Tibial artery (tissue), 4 donors: ENCODE measurements at regions not wholly inside any gene's neighbourhood (a gene's known extent, or its start where the extent isn't known, plus 50 kb on each side); places are given as distances from the start of the nearest gene placed in this dataset.

Source experiments
- DNase-seq, 2 donors: peaks; one replicate each; pipeline ENCODE4 v3.0.0-alpha.2; 2019
- H3K27ac ChIP-seq, 2 donors: fragments of 200-600 bp; sonication (generic) in 1 of 2; 1 replicate in 1 of 2; 2 replicates in 1 of 2; pipeline ENCODE4 v1.5.1; 2018 to 2019; ENCODE audit warnings: mild to moderate bottlenecking in 1 of 2
- H3K27me3 ChIP-seq, 2 donors: fragments of 200-600 bp; sonication (generic) in 1 of 2; one replicate each; pipeline versions ENCODE4 v1.5.1 to v1.6.0; 2016 to 2019
- H3K36me3 ChIP-seq, 3 donors: fragments of 200-600 bp; sonication (generic) in 2 of 3; one replicate each; pipeline ENCODE4 v1.5.1; 2016 to 2019; ENCODE audit warnings: mild to moderate bottlenecking in 2 of 3
- H3K4me1 ChIP-seq, 4 donors: fragments of 200-600 bp; sonication (generic) in 2 of 4; 1 replicate in 3 of 4; 2 replicates in 1 of 4; pipeline ENCODE4 v1.5.1; 2016 to 2019
- H3K4me3 ChIP-seq, 2 donors: fragments of 200-600 bp; sonication (generic) in 1 of 2; 1 replicate in 1 of 2; 2 replicates in 1 of 2; pipeline ENCODE4 v1.5.1; 2018 to 2019; ENCODE audit warnings: mild to moderate bottlenecking in 2 of 2
- H3K9me3 ChIP-seq, 3 donors: fragments of 200-600 bp; sonication (generic) in 1 of 3; one replicate each; pipeline ENCODE4 v1.5.1; 2016 to 2019
- intact Hi-C: fragments of 100-400 bp; cut with DNase I; formaldehyde crosslinking; loops from one replicate; pipeline ENCODE4 v1.15.0; 2023; ENCODE audit warnings: low total_unique reads
- TF ChIP-seq, protein P1 (sequence below), 2 experiments: fragments of 200-600 bp in 1 of 2; fragments of 450-650 bp in 1 of 2; IDR thresholded peaks; one replicate each; pipeline ENCODE4 v1.5.1; 2017 to 2019; ENCODE audit warnings: antibody characterized with exemption in 2 of 2, mild to moderate bottlenecking in 1 of 2, moderate library complexity in 1 of 2

GRCh38 chr6:155695495-155695894 lies 239.9 kb upstream of the NOX3 start:
- no peak overlapping the region for H3K4me3 ChIP-seq
- DNase-seq: no peak
- intact Hi-C loops: no loop called here
- no peak overlapping the region for H3K27ac ChIP-seq
- H3K27me3 ChIP-seq: no peaks in the 10 kb centered on the region
- no peaks in the 10 kb centered on the region for H3K36me3 ChIP-seq
- TF ChIP-seq, protein P1, sequence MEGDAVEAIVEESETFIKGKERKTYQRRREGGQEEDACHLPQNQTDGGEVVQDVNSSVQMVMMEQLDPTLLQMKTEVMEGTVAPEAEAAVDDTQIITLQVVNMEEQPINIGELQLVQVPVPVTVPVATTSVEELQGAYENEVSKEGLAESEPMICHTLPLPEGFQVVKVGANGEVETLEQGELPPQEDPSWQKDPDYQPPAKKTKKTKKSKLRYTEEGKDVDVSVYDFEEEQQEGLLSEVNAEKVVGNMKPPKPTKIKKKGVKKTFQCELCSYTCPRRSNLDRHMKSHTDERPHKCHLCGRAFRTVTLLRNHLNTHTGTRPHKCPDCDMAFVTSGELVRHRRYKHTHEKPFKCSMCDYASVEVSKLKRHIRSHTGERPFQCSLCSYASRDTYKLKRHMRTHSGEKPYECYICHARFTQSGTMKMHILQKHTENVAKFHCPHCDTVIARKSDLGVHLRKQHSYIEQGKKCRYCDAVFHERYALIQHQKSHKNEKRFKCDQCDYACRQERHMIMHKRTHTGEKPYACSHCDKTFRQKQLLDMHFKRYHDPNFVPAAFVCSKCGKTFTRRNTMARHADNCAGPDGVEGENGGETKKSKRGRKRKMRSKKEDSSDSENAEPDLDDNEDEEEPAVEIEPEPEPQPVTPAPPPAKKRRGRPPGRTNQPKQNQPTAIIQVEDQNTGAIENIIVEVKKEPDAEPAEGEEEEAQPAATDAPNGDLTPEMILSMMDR (IDR thresholded peaks at IDR 0.05): no peak
- H3K4me1 ChIP-seq: peaks cover 0 to 9% (median 0%) of the 10 kb centered on the region in 4 donors
- no peaks in the 10 kb centered on the region for H3K9me3 ChIP-seq

GRCh38 chr6:155694419-155694790 lies 238.8 kb upstream of the NOX3 start:
- no peaks in the 10 kb centered on the region for H3K36me3 ChIP-seq
- TF ChIP-seq, protein P1 (IDR thresholded peaks at IDR 0.05): no peak
- H3K27me3 ChIP-seq: no peaks in the 10 kb centered on the region
- no peak overlapping the region for H3K27ac ChIP-seq
- intact Hi-C loops: no loop called here
- peaks cover 0 to 15% (median 0%) of the 10 kb centered on the region in 4 donors for H3K4me1 ChIP-seq
- DNase-seq: no peak
- H3K4me3 ChIP-seq: no peak overlapping the region
- H3K9me3 ChIP-seq: no peaks in the 10 kb centered on the region

GRCh38 chr6:155693573-155694418 lies 238.2 kb upstream of the NOX3 start:
- no peak overlapping the region for H3K4me3 ChIP-seq
- no peak for DNase-seq
- peaks cover 0 to 15% (median 0%) of the 10 kb centered on the region in 4 donors for H3K4me1 ChIP-seq
- H3K9me3 ChIP-seq: no peaks in the 10 kb centered on the region
- TF ChIP-seq, protein P1 (IDR thresholded peaks at IDR 0.05): no peak
- intact Hi-C loops: no loop called here
- no peaks in the 10 kb centered on the region for H3K27me3 ChIP-seq
- H3K27ac ChIP-seq: no peak overlapping the region
- no peaks in the 10 kb centered on the region for H3K36me3 ChIP-seq

- intact Hi-C loops: no loop called here
- no peaks in the 10 kb centered on the region for H3K27me3 ChIP-seq
- H3K4me1 ChIP-seq: peaks cover 0 to 15% (median 0%) of the 10 kb centered on the region in 4 donors
- H3K36me3 ChIP-seq: no peaks in the 10 kb centered on the region
- H3K4me3 ChIP-seq: no peak overlapping the region
- DNase-seq: peak in 1 of 2 donors; percentile 31
- H3K27ac ChIP-seq: no peak overlapping the region
- TF ChIP-seq, protein P1 (IDR thresholded peaks at IDR 0.05): no peak
- H3K9me3 ChIP-seq: no peaks in the 10 kb centered on the region
Observed at GRCh38 chr6:155690820-155691219, 235.2 kb upstream of the NOX3 start.

DNA sequence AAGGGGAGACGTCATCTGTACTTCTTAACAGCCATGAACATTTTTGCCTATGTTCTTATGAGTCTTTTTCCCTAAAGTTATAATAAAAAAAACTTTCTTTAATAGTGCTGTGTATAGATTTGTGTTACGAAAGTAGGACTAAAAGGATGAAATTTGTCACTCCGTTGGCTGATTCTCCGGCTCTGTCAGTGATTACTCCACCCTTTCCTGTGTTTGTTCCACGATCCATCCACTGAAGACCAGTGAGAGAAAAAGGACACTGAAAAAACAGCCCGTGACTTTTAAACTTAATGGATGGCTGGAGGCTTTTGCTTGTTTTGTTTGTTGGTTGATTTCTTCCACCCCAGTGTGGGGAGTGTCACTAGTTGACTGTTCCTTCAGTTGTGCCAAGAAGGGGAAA lies 232.0 kb upstream of the NOX3 start:
- Histone ChIP-seq H3K27me3 (no peaks in the 10 kb centered on the region), H3K27ac (no peak overlapping the region), H3K36me3 (no peaks in the 10 kb centered on the region), H3K4me3 (no peak overlapping the region), H3K4me1 (peaks cover 0 to 15% (median 0%) of the 10 kb centered on the region in 4 donors), H3K9me3 (no peaks in the 10 kb centered on the region)
- TF ChIP-seq, protein P1 (IDR thresholded peaks at IDR 0.05): no peak
- intact Hi-C loops: no loop called here
- DNase-seq: no peak
